A673 (cell line): ENCODE measurements at regions not wholly inside any gene's neighbourhood (a gene's known extent, or its start where the extent isn't known, plus 50 kb on each side); places are given as distances from the start of the nearest gene placed in this dataset.

Experiments
- CTCF ChIP-seq: fragments of 300-800, 200-600 bp; sonication (generic); conservative IDR thresholded peaks from 2 replicates; pipeline ENCODE4 v1.5.1; 2017; ENCODE audit warnings: low read depth, mild to moderate bottlenecking, antibody characterized with exemption, low read length, moderate library complexity, mixed read lengths
- EZH2 ChIP-seq: fragments of 200-600 bp; sonication (generic); IDR thresholded peaks from 2 replicates; pipeline ENCODE4 v1.6.1; 2017; ENCODE audit warnings: borderline replicate concordance, low read depth, mild to moderate bottlenecking, mixed read lengths, antibody characterized with exemption, low read length; ENCODE audit not compliant: poor library complexity, severe bottlenecking

- no peak for TF ChIP-seq CTCF
- no peak for TF ChIP-seq EZH2
Observed at GRCh38 chr6:133047065-133047665, 194.0 kb upstream of the EYA4 start.
